ENCODE measurements at regions not wholly inside any gene's neighbourhood (a gene's known extent, or its start where the extent isn't known, plus 50 kb on each side); places are given as distances from the start of the nearest gene placed in this dataset.

DNA sequence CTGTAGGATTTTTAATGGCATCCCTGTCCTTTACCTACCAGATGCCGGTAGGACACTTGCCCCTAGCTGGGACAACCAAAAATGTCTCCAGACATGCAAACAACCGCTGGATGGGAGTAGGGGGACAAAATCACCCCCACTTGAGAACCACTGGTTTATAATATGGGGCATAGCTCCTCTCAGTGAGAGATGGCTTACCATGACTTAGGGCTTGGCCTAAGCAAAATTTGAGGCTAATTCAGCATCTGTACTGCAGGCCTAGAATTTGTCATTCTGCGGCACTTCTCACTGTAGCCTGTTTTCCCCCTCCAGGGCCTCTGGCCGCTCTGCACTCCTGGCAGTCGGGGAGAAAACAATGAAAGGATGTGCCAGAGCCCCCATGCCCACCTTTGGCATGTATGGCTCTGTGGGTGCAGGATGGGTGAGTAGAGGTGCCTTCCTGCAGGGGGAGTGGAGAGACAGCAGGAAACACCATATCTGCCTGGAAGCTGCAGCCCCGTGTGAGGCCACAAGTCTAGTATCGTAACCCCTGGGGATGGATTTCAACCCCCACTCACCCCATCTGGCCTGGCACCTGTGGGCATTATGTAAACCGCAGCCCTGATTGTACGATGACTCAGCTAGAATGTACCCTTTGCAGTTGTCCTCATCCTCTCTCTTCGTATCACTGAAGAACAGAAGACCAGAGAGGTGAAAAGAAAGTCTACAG lies 268.1 kb downstream of the SOX9 start:
- Histone ChIP-seq H3K36me3 (ENCODE audit: control insufficient read depth, insufficient read depth, low read length) (no peaks in the 10 kb centered on the region), H3K4me1 (peaks cover 31% of the 10 kb centered on the region), H3K27me3 (replicated peaks; ENCODE audit: control insufficient read depth, insufficient read depth, low read length) (no peaks in the 10 kb centered on the region), H3K4me3 (ENCODE audit: low read depth, low read length) (no peak overlapping the region), H3K9me3 (no peaks in the 10 kb centered on the region)
- POLR2A ChIA-PET = no interaction called here
- no peaks in the 10 kb centered on the region for H3K9me3 Mint-ChIP-seq (ENCODE audit: unreplicated experiment)
- TF ChIP-seq, protein P1, sequence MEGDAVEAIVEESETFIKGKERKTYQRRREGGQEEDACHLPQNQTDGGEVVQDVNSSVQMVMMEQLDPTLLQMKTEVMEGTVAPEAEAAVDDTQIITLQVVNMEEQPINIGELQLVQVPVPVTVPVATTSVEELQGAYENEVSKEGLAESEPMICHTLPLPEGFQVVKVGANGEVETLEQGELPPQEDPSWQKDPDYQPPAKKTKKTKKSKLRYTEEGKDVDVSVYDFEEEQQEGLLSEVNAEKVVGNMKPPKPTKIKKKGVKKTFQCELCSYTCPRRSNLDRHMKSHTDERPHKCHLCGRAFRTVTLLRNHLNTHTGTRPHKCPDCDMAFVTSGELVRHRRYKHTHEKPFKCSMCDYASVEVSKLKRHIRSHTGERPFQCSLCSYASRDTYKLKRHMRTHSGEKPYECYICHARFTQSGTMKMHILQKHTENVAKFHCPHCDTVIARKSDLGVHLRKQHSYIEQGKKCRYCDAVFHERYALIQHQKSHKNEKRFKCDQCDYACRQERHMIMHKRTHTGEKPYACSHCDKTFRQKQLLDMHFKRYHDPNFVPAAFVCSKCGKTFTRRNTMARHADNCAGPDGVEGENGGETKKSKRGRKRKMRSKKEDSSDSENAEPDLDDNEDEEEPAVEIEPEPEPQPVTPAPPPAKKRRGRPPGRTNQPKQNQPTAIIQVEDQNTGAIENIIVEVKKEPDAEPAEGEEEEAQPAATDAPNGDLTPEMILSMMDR (IDR thresholded peaks at IDR 0.05; ENCODE audit: insufficient read depth in 1 of 2, low read depth in 1 of 2, low read length in 1 of 2, severe bottlenecking in 1 of 2, unreplicated experiment in 1 of 2) = no peak
- no peak for DNase-seq
- no peak overlapping the region for H3K4me3 Mint-ChIP-seq (ENCODE audit: unreplicated experiment)
- H3K27me3 Mint-ChIP-seq (ENCODE audit: insufficient read depth, unreplicated experiment) = no peaks in the 10 kb centered on the region
- peaks cover 31% of the 10 kb centered on the region for H3K4me1 Mint-ChIP-seq (ENCODE audit: low read depth, unreplicated experiment)
- H3K27ac Mint-ChIP-seq (ENCODE audit: unreplicated experiment) = no peak overlapping the region
- CTCF ChIA-PET = no interaction called here
- no peaks in the 10 kb centered on the region for H3K36me3 Mint-ChIP-seq (ENCODE audit: insufficient read depth, unreplicated experiment)
- intact Hi-C loops (cut with micrococcal nuclease; ENCODE audit: unreplicated experiment) = no loop called here
- no TSS peak for BruUV-seq (replicated peaks)

GRCh38 chr17:72390675-72391508 lies 270.1 kb downstream of the SOX9 start:
- Mint-ChIP-seq H3K36me3 (ENCODE audit: insufficient read depth, unreplicated experiment) (peaks cover 8% of the 10 kb centered on the region), H3K4me3 (ENCODE audit: unreplicated experiment) (no peak overlapping the region), H3K27ac (ENCODE audit: unreplicated experiment) (no peak overlapping the region), H3K4me1 (ENCODE audit: low read depth, unreplicated experiment) (peaks cover 23% of the 10 kb centered on the region), H3K27me3 (ENCODE audit: insufficient read depth, unreplicated experiment) (no peaks in the 10 kb centered on the region), H3K9me3 (ENCODE audit: unreplicated experiment) (no peaks in the 10 kb centered on the region)
- BruUV-seq (replicated peaks) = no TSS peak
- Histone ChIP-seq H3K36me3 (ENCODE audit: control insufficient read depth, insufficient read depth, low read length) (no peaks in the 10 kb centered on the region), H3K27me3 (replicated peaks; ENCODE audit: control insufficient read depth, insufficient read depth, low read length) (no peaks in the 10 kb centered on the region), H3K4me3 (ENCODE audit: low read depth, low read length) (no peak overlapping the region), H3K4me1 (peaks cover 27% of the 10 kb centered on the region), H3K9me3 (no peaks in the 10 kb centered on the region)
- ChIA-PET POLR2A (no interaction called here), CTCF (no interaction called here)
- no peak for DNase-seq
- TF ChIP-seq, protein P1 (IDR thresholded peaks at IDR 0.05; ENCODE audit: insufficient read depth in 1 of 2, low read depth in 1 of 2, low read length in 1 of 2, severe bottlenecking in 1 of 2, unreplicated experiment in 1 of 2) = no peak
- intact Hi-C loops (cut with micrococcal nuclease; ENCODE audit: unreplicated experiment) = no loop called here

- Mint-ChIP-seq H3K27me3 (ENCODE audit: insufficient read depth, unreplicated experiment) (no peaks in the 10 kb centered on the region), H3K36me3 (ENCODE audit: insufficient read depth, unreplicated experiment) (peaks cover 8% of the 10 kb centered on the region), H3K4me1 (ENCODE audit: low read depth, unreplicated experiment) (peaks cover 14% of the 10 kb centered on the region), H3K27ac (ENCODE audit: unreplicated experiment) (no peak overlapping the region), H3K9me3 (ENCODE audit: unreplicated experiment) (no peaks in the 10 kb centered on the region), H3K4me3 (ENCODE audit: unreplicated experiment) (no peak overlapping the region)
- intact Hi-C loops (cut with micrococcal nuclease; ENCODE audit: unreplicated experiment) = no loop called here
- ChIA-PET POLR2A (no interaction called here), CTCF (no interaction called here)
- Histone ChIP-seq H3K36me3 (ENCODE audit: control insufficient read depth, insufficient read depth, low read length) (no peaks in the 10 kb centered on the region), H3K4me3 (ENCODE audit: low read depth, low read length) (no peak overlapping the region), H3K4me1 (peaks cover 14% of the 10 kb centered on the region), H3K27me3 (replicated peaks; ENCODE audit: control insufficient read depth, insufficient read depth, low read length) (no peaks in the 10 kb centered on the region), H3K9me3 (no peaks in the 10 kb centered on the region)
- BruUV-seq (replicated peaks) = no TSS peak
- no peak for DNase-seq
- TF ChIP-seq, protein P1 (IDR thresholded peaks at IDR 0.05; ENCODE audit: insufficient read depth in 1 of 2, low read depth in 1 of 2, low read length in 1 of 2, severe bottlenecking in 1 of 2, unreplicated experiment in 1 of 2) = no peak
Observed at GRCh38 chr17:72392056-72393010, 271.5 kb downstream of the SOX9 start.

Measured in Caco-2 (cell line).